ENCODE measurements at regions not wholly inside any gene's neighbourhood (a gene's known extent, or its start where the extent isn't known, plus 50 kb on each side); places are given as distances from the start of the nearest gene placed in this dataset.

DNA sequence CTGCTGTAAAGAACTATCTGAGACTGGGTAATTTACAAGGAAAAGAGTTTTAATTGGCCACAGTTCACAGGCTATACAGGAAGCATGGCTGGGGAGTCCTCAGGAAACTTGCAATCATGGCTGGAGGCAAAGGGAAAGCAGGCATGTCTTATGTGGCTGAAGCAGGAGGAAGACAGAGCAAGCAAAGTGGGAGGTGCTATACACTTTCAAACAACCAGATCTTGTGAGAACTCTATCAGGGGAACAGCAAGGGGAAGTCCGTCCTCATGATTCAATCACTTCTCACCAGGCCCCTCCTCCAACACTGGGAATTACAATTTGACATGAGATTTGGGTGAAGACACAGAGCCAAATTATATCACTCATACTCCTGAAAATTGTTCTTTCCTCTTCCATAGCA is 109.5 kb upstream of the PKP2 start:
- TF ChIP-seq CTCF (IDR thresholded peaks at IDR 0.05) (no peak), EZH2phosphoT487 (IDR thresholded peaks at IDR 0.05) (no peak)

Measured in neural progenitor cell (in vitro differentiated cells).